ENCODE measurements at regions not wholly inside any gene's neighbourhood (a gene's known extent, or its start where the extent isn't known, plus 50 kb on each side); places are given as distances from the start of the nearest gene placed in this dataset.
"Not testable (repeated sequence)": the region's sequence is repeated elsewhere in the genome, so short reads cannot be mapped to it uniquely, and the experiment has no call there.

DNA sequence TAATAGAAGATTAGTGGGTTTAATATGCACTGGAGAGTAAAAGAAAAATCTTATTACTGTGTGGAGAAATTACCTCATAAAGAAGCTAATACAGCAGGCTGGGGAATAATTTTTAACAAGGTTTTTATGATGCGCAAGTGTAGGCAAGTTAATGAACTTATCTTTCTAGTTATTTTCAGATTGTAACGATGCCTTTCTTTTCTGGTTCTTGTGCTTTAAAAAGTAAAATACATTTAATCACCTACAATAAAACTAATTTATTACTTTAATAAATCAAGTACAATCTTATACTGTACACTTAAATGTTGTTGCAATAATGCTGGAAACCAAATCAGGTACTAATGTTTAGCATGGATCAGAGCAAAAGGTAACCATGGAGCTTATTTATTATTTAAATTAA, 266.6 kb downstream of the ZIC1 start:
- DNase-seq: no peak

DNA sequence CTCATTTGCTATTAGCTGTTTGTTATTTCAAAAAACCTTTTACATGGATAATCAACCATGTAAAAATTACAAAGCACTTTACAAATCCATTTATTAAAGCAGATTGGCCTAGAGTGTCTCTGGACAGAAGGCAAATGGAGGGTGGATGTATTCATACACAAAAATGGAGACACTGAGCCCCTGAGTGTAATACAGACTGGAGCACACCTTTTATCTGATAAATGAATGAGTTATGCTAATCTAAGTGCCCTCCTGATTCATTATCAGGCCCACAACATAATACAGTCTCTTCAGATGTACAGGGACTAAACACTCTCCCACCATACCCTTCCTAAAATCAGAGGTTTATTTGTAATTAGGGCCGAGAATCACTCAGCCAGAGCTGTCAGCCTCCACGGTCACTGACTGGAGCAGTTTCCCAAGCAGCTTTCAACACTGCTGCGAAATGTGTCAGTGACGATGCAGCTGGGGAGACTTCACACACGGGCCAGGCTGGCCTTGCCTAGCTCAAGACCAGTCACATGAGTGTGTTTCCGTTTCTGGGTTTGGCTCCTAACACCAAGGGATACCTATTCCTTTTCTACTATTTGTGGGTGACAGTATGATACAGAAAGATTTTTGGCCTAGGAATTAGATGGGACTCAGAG, 271.8 kb downstream of the ZIC1 start:
- DNase-seq: no peak

- no peak for DNase-seq
These were observed 279.7 kb downstream of the ZIC1 start for GRCh38 chr3:147688868-147689267.

- DNase-seq: no peak
These were observed 290.1 kb downstream of the ZIC1 start for GRCh38 chr3:147699175-147699838.

DNA sequence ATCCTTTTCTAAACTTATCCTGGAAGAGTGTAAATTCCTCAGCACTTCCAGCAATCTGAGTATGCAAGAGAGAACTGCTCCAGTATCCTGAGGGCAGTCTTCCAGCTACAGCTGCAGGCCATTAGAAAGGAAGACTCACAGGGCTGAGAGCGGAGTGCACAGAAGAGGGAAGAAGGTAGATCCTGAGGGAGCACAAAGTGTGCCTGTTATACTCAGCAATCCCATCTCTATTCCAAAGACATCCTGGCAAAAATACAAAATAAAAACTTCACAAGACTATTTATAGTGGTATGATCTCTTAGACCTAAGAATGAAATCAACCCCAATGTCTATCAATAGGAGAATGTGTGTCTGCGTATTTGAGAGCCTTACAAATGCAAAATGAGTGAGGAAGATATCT, 292.0 kb downstream of the ZIC1 start:
- no peak for DNase-seq

DNA sequence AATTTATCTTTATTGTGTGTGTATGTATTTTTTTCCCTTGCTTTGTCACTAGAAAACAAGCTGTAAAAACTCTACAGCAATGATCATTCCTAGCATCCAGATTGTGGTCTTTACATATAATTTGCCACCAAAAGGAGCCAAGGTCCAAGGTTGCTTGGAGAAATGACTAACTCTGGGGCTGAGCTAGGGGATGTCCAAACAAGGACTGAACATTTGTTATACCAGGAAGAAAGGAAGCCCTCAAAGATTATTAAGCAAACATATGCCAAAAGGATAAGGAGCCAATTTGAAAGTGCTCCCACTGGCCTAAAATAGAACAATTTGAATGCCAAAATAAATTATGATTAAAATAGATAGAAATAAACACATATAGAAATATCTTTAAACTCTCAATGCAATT, 293.3 kb downstream of the ZIC1 start:
- no peak for DNase-seq

DNA sequence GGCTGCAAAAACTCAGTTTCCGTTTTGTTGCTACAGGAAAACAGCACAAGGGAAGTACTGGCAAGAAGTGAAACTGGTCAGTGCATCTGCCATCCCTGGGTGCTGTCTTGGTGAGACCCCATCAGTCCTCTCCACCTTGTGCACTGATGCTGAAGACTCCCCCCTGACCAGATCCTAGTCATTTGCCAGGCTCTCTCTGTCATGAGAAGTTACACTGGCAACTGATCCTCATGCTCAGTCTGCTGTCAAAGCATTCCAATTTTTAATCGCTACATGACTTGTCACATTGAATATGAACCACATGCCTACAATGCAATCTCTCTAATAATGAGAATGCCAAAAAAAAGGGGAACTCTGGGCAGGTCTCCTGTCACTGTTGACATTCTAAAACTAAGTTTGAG, 296.5 kb downstream of the ZIC1 start:
- DNase-seq: no peak

DNA sequence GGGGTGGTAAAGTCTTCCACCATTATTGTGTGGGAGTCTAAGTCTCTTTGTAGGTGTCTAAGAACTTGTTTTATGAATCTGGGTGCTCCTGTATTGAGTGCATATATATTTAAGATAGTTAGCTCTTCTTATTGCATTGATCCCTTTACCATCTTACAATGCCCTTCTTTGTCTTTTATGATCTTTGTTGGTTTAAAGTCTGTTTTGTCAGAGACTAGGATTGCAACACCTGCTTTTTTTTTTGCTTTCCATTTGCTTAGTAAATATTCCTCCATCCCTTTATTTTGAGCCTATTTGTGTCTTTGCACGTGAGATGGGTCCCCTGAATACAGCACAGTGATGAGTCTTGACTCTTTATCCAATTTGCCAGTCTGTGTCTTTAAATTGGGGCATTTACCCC, 301.6 kb downstream of the ZIC1 start:
- not testable (repeated sequence) for DNase-seq

GRCh38 chr3:147712357-147712756, 303.2 kb downstream of the ZIC1 start:
- DNase-seq: no peak

- DNase-seq: not testable (repeated sequence)
These were observed 303.6 kb downstream of the ZIC1 start for GRCh38 chr3:147712758-147713157.

DNA sequence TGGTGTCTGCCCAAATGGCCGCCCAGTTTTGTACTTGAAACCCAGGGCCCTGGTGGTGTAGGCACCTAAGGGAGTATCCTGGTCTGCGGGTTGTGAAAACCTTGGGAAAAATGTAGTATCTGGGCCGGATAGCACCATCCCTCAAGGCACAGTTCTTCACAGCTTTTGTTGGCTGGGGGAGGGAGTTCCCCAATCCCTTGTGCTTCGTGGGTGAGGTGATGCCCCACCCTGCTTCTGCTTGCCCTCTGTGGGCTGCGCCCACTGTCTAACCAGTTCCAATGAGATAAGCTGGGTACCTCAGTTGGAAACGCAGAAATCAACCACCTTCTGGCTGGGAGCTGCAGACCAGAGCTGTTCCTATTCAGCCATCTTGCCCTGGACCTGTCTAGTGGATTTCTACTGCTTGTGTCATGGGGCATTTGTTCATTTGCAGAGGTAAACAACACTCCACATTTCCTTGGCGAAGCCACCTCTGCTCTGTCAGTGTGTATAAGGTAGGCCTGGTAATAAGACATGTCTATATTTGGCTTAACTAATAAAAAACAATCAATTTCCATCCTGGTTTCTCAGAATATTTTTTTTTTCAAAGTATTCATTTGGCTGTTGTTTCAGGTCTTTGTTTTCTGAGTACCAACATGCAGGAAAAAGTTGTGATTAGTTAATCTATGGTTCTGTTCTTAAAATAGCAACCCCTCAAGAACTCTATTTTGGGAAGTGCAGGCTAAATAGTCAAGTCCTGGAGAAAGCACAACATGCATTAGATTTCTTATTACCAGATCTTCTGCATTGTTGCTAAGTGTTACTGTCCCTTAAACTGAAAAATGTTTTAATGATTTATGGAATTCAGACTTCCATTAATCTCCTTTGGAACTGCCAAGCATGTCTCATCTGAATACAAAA, 304.3 kb downstream of the ZIC1 start:
- DNase-seq: no peak

- no peak for DNase-seq
These were observed 320.5 kb downstream of the ZIC1 start for GRCh38 chr3:147729641-147730040.

- DNase-seq: no peak
These were observed 321.1 kb downstream of the ZIC1 start for GRCh38 chr3:147730284-147730683.

DNA sequence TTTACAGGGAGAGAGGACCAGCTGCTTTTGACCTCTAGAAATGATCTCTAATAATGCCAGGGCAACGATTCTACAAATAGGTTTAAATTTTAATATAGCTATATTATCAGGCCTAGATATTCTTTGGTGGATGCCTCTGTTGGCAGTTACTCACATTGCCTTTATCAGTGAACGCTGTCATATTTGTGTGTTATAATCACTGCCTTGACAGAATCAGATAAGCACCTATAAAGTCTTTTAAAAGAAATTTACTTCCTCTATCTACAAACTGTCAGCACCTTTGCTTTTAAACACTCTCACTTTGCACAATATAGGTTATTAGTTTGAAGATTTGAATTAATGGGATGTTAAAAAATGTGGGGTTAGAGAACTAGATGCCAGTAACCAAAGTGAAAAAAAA, 324.1 kb downstream of the ZIC1 start:
- DNase-seq: no peak

DNA sequence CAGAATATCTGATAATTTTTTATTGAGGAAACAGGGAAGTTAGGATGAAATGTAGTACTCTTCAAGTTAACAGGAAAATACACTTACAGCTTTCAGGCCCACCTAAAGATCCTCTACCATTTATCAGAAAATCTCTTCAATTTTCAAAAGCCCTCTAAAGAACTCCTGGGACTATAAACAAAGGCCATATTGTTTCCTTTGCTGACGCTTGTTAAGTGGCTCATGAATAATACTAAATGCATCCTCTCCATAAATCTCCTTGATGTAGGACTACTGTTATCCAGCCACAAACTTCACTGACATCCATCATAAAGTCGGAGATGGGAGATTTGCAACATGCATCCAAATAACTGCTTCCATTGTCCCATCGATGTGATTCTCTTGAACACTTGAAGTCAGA, 326.5 kb downstream of the ZIC1 start:
- DNase-seq: no peak

GRCh38 chr3:147736226-147736625, 327.1 kb downstream of the ZIC1 start:
- DNase-seq: no peak

DNA sequence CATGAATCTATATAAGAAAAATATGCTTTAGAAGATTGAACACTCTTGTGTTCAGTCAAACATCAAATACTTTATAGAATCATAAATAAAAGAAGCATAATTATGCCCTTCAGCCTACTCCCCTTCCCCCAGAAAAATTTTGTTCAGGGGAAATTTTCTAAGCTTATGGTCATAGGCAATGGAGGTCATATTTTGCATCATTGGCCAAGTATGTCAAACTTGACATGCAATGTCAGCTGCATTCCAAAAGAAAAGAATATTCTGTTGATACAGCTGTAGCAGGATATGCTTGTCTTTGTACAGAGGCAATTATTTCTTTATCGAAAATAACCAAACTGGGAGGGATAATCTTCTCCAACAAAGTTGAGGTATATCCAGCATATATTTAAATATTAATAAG, 328.2 kb downstream of the ZIC1 start:
- no peak for DNase-seq

DNA sequence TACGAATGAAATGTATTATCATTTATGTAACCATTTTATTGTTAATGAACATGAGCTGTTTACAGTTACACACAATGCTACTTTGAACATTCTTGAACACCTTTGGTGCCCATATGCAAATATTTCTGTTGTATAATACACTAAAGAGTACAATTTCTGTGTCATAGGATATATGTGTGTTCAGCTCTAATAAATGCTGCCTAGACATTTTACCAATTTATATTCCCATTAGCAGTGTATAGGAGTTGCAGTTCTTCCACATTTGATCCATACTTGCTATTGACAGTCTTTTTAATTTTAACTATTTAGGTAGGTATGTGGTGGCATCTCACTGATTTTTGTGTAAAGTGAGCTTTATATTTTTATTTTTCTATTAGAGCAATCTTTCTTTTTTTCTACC, 331.8 kb downstream of the ZIC1 start:
- no peak for DNase-seq

GRCh38 chr3:147744967-147745366, 335.8 kb downstream of the ZIC1 start:
- DNase-seq: no peak

GRCh38 chr3:147755310-147755709, 346.1 kb downstream of the ZIC1 start:
- DNase-seq: no peak

GRCh38 chr3:147756476-147756875, 347.3 kb downstream of the ZIC1 start:
- no peak for DNase-seq

DNA sequence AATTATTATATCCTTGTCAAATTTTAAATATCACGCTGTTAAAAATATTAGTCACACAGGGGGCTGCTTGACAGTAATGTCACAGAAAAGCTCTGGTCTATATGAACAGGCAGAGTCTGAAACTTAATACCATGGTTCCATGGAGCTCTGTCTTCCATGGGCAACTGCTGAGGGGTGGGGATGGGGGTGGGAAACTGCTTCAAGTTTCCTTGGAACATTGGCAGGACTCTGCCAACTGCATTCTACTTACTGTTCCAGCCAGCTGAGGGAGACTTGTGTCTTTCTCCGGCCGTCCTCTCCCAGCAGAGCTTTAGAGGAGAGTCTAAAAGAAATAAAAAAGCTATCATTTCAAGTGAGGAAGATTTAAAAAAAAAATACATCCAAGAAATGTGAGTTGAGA, 348.7 kb downstream of the ZIC1 start:
- DNase-seq: no peak

DNA sequence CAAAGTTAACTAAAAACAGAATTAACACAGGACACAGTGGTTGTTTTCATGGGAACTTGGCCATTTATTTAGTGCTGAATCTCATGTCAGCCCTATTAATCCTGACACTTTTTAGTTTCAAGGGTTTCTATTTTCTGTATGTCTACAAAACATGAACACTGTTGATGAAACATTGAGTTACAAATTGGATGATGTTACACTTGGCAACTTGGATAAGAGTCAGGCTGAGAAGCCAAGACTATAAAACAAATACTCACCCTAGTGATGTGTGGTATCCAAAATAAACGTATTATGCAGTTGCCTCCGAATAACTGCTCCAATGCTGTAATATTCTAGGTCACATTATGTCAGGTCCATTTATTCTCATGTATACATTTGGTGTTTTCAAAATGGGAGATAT, 349.6 kb downstream of the ZIC1 start:
- no peak for DNase-seq

- DNase-seq: no peak
These were observed 350.9 kb downstream of the ZIC1 start for GRCh38 chr3:147760085-147760484.
